Right hindlimb (tissue), 1 donor: ENCODE measurements at regions not wholly inside any gene's neighbourhood (a gene's known extent, or its start where the extent isn't known, plus 50 kb on each side); places are given as distances from the start of the nearest gene placed in this dataset.
"Not testable (repeated sequence)": the region's sequence is repeated elsewhere in the genome, so short reads cannot be mapped to it uniquely, and the experiment has no call there.

Experiments used
- DNase-seq: peaks from one replicate; pipeline ENCODE4 v3.0.0-alpha.2; 2018

DNA sequence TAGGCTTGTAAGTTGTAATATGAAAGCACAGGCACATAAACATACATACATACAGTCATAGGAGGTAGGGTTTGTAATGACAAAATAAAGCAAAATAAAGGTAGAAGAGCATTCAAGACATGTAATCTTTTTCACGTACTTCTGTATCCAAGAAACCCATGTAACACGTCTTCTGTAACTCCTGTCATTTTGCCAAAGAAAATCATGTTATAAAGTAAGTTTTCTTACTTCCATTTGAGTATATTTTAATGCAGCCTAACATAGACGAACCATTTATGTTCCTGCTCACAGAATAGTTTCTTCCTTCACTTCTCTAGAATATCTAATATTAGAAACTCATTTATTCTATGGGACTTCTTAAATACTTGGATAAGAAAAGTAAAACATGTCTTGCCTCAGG lies 1884.0 kb upstream of the CELF4 start:
- no peak for DNase-seq

DNA sequence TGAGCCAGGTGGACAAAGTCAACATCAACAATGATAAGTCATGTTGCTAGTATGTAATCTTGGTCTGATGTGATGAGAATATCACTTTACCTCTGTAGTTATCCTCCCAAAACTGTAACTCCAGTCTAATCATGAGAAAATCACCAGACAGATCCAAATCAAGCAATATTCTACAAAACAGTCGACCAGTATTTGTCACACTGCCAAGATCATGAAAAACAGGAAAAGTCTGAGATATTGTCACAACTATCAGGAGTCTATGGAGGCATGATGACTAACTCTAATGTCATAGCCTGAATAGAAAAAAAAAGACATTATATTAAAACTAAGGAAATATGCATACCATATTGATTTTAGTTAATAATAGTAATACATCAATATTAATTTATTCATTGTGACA lies 1883.3 kb upstream of the CELF4 start:
- no peak for DNase-seq

DNA sequence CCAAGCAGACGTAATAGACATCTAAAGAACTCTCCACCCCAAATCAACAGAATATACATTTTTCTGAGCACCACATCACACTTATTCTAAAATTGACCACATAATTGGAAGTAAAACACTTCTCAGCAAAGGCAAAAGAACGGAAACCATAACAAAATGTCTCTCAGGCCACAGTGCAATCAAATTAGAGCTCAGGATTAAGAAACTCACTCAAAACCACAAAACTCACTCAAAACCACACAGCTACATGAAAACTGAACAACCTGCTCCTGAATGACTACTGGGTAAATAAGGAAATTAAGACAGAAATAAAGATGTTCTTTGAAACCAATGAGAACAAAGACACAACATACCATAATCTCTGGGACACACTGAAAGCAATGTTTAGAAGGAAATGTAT lies 1879.4 kb upstream of the CELF4 start:
- DNase-seq: not testable (repeated sequence)

DNA sequence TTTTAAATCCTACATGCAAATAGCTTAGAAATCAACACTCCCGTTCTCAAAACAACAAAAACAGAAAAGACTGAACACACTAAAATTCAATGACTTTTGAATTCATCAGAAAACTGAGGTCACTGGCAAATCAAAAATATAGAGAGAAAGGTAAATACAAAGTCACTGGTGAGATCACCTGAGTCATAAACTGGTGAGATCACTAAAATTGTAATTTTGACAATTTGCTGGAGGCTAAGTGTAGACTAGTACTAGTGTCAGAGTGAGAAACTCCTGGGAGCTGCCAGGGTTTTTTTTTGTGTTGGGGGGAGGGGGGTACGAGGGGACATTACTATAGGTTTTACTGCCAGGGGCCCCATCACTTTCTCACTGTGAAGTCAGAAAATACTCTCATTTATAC lies 1876.0 kb upstream of the CELF4 start:
- DNase-seq: no peak

DNA sequence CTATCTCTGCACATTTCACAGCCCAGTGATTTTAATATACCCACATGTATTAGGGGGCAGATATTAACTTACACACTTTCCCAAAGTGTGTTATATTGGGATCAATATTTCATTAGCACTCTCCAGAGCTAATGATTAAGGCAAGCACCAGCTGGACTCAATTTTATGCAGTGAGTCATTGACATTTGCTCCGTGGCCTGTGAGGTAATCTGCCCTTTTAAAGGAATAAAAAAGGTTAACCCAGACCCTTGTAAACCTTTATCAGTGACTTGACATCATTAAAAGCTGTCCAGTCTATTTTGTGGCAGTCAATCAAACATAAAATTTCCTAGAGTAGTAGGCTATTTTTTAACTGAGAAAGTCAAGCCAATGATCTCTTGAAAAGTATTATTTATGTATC lies 1870.4 kb upstream of the CELF4 start:
- no peak for DNase-seq

DNA sequence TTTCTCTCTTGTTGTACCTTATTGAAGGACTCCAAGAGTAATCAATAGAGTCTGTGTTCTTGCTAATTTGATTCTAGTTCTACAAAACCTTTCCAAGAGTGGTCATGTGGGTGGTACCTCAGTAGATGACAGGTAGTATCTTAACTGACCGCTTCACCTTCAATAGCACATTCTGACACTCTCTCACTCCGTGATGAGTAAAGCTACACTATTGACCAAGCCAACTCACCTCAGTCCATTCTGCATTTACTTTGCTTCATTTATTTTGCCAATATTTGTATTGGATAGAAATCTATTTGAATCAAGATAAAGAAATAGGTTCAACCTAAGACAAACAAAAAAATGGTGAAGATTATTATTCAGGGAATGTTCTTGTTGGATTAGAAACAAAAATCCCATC lies 1869.6 kb upstream of the CELF4 start:
- DNase-seq: no peak

DNA sequence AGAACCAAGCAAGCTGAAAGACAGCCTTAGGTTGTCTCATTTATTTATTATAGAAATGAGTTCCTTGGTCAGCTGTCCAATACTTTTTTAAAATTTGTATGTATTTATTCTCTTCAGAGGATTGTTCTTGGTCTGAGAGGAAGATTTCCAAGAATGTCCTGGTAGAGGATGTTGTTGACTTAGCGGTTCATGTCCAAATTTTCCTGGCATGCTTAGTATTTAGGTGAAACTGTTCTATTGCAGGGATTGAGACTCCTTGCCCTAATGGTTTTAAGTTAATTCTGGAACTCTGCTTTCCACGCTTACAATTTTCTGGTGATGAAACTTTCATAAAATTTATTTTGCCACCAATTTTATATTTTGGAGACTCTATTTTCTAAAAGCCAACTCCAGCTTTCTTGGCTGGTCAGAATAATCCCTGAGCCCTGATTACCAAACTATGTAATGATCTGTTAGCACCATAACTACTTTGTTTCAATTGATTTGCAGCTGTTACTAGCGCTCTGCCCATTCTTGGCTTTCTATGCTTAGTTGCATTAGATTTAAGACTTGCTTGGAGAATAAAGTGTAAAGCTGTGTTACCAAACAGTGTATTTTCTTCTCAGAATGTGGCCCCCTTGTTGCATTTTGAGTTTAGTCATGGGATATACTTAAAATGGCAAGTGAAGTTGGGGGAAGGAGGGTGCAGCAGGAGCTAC lies 1868.8 kb upstream of the CELF4 start:
- no peak for DNase-seq

DNA sequence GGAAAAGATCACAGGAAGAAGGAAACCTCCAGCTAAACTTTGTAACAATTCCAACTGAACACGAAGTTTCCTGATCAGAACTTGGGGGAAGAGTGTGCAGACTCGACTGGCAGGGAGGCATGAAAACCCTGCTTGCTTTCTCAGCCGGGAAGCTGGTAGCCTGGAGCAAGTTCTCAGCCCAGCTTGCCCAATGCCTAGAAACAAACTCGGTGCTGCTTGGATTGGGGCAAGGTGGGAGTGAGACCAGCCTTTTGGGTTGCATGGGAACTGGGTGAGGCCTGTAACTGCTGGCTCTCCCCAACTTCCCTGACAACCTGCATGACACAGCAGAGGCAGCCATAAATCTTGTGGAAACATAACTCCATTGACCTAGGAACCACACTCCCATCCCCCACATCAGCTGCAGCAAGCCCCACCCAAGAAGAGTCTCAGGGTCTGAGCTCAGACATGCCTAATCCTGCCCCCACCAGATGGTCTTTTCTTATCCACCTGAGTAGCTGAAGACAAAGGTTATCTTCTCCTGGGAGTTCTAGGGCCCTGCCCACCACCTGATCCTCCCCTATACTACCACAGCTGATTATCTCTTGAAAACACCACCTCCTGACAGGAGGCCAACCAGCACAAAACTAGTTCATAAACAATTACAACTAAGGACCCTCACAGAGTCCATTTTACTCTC lies 1859.7 kb upstream of the CELF4 start:
- no peak for DNase-seq

DNA sequence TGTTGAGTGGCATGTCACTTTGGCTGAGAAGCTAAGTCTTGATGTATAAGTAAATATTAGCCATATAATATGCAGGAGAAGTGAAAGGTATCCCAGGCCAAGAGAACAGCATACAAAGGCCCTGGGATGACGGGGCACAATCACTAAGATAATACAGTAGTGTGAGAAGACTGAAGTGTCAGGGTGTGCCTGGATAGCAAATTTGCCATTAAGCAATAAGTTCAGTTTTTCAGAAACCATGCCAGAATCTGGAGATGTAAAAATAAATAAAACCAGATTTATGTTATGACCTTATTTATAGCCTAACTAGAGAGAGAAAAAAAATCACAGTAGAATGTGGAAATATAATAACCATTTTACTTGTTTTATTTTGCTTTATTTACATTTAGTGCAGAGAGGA lies 1858.7 kb upstream of the CELF4 start:
- DNase-seq: no peak

DNA sequence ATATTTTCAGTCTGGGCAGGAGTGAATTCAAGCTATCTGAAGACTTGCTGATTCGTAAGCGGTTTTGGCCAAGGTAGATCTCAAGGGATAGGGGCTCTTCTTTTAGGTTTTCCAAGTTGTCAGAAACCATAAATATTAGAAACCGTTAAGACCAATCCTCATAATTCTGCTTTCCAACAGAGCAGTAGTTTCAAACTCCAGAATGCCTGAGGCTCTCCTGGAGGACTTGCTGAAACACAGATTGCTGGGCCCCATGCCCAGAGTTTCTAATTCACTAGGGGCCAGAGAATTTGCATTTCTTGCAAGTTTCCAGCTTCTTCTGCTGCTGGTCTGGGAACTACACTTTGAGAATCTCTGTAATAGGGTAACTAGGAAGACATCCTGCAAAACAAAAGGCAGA lies 1855.7 kb upstream of the CELF4 start:
- DNase-seq: peak; percentile 41

DNA sequence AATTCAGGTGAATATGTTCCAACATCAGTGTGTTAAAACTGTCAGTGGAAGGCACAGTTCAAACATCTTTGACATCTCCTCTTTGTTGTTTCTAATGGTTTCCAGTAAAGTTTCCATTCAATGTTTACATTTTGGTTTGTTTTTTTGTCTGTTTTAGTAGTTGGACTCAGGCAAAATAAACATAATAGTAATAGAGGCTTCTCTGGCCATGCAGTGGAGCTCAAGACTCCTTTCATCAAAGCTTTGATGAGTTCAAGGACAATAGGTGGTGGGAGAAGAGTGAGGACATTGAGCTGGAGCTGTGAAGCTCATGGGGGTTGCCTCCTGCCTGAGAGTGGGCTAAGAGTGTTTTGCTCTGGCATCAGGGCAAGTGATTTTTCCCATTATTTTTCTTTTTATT lies 1853.7 kb upstream of the CELF4 start:
- no peak for DNase-seq

DNA sequence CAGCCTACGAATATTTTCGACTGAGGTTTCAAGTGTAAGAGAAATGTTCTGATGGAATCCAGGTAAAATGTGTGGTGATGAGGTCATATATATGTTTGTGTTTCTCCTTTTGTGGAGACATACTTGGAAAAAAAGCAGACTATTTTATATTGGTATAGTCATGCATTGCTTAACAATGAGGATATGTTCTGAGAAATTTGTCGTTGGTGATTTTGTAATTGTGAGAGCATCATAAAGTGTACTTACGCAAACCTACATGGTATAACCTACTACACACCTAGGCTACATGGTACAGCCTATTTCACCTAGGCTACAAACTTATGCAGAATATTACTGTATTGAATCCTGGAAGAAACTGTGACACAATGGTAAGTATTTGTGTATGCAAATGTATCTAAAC lies 1849.9 kb upstream of the CELF4 start:
- no peak for DNase-seq

DNA sequence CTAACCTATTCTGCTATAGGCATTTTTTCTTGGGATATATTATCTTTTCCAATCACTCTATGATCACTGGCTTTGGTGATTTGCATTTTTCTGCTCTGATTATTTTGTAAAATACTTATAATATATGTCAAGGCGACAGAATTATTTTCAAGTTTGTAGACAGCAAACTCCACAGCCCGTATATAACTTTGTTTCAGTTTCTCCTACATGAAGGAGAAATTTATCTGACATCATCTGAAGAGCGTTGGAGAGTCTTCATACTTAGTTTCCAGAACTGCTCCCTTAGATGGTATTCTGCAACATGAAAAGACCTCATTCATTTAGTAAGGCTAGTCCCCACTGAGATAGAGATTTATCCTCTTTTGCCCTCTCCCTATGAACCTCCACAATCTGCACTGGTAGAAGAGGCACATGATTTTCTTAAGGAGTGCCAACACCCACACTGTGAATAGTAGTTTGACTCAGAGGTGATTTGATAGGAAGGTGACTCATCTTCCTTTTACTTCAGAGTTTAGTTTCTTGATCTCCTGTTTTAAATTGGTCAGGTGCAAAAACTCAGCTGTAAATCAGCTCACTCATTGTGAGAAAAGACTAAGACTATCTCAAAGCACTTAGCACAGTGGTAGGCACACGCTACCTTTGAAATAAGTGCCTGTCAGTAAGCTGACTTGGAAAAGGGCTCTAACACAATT lies 1848.6 kb upstream of the CELF4 start:
- DNase-seq: no peak

DNA sequence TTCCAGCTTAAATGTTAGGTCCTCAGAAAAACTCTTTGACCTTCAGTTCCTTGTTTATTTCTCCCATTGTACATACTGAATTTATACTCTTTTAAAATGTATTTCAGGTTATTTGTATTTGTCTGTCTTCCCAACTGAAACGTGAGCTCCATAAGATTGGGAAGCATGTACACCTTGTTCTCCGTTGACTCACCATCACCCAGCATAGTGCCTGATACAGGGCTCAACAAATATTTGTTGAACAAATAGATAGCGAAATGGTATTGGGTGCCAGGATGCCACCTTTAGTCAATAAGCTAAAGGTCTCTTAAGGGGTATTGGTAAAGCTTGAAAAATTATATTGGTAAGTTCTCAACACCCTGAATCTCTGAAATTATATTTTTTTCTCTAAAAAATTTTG lies 1841.3 kb upstream of the CELF4 start:
- DNase-seq: no peak

DNA sequence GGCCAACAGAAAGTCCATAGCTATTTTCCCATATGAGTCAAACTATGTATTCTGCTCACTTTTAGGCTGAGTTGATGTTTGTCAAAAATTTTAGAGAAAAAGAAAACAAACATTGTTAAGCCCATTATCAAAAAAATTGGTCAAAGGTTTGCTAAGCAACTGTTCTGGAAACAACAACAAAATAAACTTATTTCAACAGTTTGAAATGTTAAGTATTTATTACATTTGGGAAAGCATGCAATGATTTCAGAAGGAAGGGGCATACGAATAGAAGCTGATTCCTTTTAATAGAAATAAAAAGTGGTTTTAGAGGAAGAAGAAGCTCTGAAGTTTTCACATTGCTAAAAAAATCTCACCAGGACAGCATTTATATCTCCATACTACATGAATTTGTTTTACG lies 1837.5 kb upstream of the CELF4 start:
- DNase-seq: no peak

DNA sequence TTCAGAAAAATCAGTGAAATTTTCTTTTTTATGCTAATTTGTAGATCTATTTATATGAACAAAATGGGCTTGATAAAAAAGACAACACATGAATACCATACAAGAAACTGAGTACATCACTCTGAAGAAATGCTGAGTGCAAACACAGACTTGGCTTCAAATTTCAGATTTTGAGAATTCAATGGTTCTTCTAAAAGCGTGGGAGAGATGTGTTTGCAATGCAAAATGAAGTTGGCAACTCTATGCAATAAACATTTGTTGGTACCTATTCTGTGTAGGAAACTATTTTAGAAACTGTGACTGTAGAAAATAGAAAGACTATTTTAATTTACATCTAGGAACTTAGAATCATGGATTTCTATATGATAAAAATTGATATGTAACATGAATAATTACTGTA lies 1834.1 kb upstream of the CELF4 start:
- DNase-seq: no peak

DNA sequence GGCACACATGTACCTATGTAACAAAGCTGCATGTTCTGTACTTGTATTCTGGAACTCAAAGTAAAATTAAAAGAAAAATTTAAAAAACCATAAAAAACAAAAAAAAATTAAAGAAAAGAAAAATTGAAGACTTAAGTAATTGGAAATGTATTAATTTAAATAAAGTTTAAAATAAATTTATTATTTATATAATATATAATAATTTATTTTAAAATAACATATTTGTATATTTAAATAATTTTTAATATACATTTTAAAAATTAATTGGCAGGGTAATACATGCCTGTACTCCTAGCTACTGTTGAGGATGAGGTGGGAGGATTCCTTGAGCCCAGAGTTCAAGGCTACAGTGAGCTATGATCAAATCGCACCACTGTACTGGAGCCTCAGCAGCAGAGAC lies 1830.6 kb upstream of the CELF4 start:
- DNase-seq: no peak

DNA sequence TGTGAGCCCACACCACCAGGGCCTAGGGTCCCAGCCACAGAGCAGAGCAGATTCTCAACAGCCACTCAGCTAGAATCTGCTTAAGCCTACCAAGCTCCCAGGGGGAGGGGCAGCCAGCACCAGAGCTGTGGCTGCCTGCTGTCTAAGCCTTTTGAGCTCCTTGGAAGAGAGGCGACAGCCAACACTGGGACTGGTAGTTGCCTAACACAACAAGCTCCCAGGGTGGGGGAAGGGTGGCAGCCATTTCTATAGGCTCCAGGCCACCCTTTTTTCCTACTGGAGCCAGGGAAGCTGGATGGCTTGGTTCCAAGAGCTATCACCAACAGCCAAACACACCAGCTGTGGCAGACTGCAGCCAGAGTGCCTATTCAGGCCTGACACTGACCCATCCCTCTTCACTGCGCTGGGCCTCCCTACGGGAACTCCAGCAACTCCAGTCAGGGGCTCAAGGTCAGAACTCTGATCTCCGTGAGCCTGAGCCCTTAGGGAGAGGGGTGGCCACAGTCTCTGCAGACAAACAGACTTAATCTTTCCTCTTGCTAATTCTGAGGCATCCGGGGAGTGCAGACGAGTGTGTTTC lies 1824.3 kb upstream of the CELF4 start:
- no peak for DNase-seq

DNA sequence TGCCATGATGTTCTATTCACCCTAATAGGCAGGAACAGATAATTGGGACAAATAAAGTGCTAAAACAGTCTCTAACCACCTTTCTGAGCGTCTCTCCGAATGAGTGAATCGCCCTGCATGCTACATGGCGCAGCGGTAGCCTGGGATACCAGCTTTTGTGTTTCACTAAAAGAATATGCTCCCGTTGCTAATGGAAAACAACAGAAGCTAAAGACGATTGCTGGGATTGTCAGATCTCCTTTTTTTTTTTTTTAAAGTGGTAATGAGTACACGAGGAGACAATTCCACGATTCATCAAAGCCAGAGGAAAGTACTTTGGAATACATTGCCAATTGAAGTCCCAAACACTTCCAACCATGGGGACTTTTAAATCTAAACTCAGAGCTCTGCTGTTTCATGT lies 1815.3 kb upstream of the CELF4 start:
- DNase-seq: no peak

DNA sequence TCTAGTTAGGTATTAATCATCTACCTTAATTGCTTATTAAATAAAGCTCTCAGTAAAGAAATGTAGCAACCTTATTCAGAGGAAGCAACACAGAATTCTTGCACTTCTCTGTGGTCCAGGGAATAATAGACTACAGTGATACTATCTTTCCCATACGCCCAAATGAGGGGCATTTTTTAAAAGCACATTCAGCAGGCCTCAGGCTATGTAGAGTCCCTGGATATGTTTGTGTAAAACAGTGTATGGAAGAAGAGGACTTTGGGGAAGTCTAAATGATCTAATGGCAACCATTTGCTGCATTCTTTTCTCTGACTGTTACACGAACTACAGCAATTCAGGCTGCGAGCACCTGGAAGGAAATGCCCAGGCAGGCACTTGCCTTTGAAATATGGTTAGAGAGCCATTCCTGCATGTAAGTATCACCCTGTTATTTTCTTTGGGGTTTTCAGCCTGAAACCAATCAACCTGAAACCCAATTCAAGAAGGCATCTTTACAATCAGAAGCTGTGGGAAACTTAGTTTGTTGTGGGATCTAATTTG lies 1814.7 kb upstream of the CELF4 start:
- no peak for DNase-seq

DNA sequence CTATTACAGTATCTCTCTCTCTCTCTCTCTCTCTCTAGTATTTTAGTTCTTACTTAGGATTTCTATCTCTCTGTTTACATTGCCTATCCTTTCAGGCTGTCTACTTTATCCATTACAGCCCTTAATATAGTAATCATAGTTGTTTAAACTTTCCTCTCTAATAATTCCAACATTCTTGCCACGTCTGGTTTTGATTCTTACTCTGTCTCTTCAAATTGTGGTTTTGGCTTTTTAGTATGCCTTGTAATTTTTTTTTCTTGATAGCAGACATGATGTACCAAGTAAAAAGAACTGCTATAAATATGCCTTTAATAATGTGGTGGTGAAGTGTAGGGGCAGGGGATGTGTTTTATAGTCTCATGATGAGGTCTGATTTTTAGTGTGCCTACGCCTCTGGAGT lies 1809.5 kb upstream of the CELF4 start:
- no peak for DNase-seq

DNA sequence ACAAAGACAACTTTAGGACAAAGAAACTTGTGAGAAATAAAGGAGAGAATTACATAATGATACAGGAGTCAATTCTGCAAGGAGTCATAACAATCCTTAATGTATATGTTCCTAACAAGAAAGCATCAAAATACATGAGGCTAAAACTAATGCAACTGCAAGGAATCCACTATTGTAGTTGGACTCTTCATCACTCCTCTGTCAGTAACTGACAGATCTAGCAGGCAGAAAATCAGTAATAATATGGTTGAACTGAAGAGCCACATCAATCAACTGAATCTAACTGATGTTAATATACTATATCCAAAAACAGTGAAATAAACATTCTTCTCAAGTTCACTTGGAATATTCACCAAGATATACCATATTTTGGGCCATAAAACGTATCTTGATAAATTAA lies 1806.4 kb upstream of the CELF4 start:
- DNase-seq: no peak

DNA sequence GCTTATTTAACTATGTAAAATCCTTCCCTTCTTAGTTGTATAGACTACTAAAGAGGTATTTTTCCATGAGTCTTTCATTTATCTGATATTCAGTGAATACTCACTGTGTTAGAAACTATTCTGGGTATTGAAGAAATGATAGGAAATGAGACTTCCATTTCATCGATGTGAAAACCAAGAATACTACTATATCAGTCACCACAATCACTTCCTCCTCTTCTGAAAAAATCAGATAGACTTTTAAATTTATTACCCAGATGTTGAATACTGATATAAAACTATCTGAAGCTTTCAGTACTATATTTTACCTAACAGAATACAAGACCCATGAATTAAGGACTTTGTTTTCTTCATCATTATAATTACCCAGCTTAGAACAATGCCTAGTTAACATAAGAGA lies 1801.1 kb upstream of the CELF4 start:
- no peak for DNase-seq
